ENCODE measurements at regions not wholly inside any gene's neighbourhood (a gene's known extent, or its start where the extent isn't known, plus 50 kb on each side); places are given as distances from the start of the nearest gene placed in this dataset.

DNA sequence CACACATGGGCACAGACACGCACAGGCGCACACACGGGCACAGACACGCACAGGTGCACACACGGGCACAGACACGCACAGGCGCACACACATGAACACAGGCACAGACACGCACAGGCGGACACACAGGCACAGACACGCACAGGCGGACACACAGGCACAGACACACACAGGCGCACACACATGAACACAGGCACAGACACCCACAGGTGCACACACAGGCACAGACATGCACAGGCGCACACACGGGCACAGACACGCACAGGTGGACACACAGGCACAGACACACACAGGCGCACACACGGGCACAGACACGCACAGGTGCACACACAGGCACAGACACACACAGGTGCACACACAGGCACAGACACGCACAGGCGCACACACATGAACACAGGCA lies 312.8 kb upstream of the IRX1 start (continued):
- TF ChIP-seq, protein P1, sequence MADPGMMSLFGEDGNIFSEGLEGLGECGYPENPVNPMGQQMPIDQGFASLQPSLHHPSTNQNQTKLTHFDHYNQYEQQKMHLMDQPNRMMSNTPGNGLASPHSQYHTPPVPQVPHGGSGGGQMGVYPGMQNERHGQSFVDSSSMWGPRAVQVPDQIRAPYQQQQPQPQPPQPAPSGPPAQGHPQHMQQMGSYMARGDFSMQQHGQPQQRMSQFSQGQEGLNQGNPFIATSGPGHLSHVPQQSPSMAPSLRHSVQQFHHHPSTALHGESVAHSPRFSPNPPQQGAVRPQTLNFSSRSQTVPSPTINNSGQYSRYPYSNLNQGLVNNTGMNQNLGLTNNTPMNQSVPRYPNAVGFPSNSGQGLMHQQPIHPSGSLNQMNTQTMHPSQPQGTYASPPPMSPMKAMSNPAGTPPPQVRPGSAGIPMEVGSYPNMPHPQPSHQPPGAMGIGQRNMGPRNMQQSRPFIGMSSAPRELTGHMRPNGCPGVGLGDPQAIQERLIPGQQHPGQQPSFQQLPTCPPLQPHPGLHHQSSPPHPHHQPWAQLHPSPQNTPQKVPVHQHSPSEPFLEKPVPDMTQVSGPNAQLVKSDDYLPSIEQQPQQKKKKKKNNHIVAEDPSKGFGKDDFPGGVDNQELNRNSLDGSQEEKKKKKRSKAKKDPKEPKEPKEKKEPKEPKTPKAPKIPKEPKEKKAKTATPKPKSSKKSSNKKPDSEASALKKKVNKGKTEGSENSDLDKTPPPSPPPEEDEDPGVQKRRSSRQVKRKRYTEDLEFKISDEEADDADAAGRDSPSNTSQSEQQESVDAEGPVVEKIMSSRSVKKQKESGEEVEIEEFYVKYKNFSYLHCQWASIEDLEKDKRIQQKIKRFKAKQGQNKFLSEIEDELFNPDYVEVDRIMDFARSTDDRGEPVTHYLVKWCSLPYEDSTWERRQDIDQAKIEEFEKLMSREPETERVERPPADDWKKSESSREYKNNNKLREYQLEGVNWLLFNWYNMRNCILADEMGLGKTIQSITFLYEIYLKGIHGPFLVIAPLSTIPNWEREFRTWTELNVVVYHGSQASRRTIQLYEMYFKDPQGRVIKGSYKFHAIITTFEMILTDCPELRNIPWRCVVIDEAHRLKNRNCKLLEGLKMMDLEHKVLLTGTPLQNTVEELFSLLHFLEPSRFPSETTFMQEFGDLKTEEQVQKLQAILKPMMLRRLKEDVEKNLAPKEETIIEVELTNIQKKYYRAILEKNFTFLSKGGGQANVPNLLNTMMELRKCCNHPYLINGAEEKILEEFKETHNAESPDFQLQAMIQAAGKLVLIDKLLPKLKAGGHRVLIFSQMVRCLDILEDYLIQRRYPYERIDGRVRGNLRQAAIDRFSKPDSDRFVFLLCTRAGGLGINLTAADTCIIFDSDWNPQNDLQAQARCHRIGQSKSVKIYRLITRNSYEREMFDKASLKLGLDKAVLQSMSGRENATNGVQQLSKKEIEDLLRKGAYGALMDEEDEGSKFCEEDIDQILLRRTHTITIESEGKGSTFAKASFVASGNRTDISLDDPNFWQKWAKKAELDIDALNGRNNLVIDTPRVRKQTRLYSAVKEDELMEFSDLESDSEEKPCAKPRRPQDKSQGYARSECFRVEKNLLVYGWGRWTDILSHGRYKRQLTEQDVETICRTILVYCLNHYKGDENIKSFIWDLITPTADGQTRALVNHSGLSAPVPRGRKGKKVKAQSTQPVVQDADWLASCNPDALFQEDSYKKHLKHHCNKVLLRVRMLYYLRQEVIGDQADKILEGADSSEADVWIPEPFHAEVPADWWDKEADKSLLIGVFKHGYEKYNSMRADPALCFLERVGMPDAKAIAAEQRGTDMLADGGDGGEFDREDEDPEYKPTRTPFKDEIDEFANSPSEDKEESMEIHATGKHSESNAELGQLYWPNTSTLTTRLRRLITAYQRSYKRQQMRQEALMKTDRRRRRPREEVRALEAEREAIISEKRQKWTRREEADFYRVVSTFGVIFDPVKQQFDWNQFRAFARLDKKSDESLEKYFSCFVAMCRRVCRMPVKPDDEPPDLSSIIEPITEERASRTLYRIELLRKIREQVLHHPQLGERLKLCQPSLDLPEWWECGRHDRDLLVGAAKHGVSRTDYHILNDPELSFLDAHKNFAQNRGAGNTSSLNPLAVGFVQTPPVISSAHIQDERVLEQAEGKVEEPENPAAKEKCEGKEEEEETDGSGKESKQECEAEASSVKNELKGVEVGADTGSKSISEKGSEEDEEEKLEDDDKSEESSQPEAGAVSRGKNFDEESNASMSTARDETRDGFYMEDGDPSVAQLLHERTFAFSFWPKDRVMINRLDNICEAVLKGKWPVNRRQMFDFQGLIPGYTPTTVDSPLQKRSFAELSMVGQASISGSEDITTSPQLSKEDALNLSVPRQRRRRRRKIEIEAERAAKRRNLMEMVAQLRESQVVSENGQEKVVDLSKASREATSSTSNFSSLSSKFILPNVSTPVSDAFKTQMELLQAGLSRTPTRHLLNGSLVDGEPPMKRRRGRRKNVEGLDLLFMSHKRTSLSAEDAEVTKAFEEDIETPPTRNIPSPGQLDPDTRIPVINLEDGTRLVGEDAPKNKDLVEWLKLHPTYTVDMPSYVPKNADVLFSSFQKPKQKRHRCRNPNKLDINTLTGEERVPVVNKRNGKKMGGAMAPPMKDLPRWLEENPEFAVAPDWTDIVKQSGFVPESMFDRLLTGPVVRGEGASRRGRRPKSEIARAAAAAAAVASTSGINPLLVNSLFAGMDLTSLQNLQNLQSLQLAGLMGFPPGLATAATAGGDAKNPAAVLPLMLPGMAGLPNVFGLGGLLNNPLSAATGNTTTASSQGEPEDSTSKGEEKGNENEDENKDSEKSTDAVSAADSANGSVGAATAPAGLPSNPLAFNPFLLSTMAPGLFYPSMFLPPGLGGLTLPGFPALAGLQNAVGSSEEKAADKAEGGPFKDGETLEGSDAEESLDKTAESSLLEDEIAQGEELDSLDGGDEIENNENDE (IDR thresholded peaks at IDR 0.05; ENCODE audit: insufficient replicate concordance, low read length): no peak
- no peak for TF ChIP-seq GTF2F1 (IDR thresholded peaks at IDR 0.05; ENCODE audit: borderline replicate concordance, low read depth, low read length)
- TF ChIP-seq HDAC6 (IDR thresholded peaks at IDR 0.05; ENCODE audit: low read depth, low read length): no peak
- no peak for TF ChIP-seq RBBP5 (IDR thresholded peaks at IDR 0.05; ENCODE audit: borderline replicate concordance, low read depth, low read length)
